Mesenchymal stem cell (in vitro differentiated cells and primary cell): ENCODE measurements at regions not wholly inside any gene's neighbourhood (a gene's known extent, or its start where the extent isn't known, plus 50 kb on each side); places are given as distances from the start of the nearest gene placed in this dataset.

Experiments used
- DNase-seq: peaks from one replicate; pipeline ENCODE4 v3.0.0-alpha.2; 2013
- H2AFZ ChIP-seq: one replicate; pipeline ENCODE4 v1.6.1; 2013; ENCODE audit warnings: low read depth, mild to moderate bottlenecking, control low read depth, inconsistent platforms, low read length, moderate library complexity
- H2AK5ac ChIP-seq: 2 replicates; pipeline ENCODE4 v1.6.1; 2013; ENCODE audit warnings: low read length, moderate library complexity, mild to moderate bottlenecking, inconsistent platforms; ENCODE audit not compliant: severe bottlenecking
- H2BK120ac ChIP-seq: one replicate; pipeline ENCODE4 v1.6.1; 2013; ENCODE audit warnings: low read depth, mild to moderate bottlenecking, inconsistent platforms, low read length, moderate library complexity
- H2BK12ac ChIP-seq, 2 experiments: one replicate each; pipeline ENCODE4 v1.6.1; 2013; ENCODE audit warnings: inconsistent platforms in 2 of 2, low read length in 2 of 2, mild to moderate bottlenecking in 2 of 2, moderate library complexity in 2 of 2, control low read depth in 1 of 2
- H2BK15ac ChIP-seq: one replicate; pipeline ENCODE4 v1.6.1; 2013; ENCODE audit warnings: mild to moderate bottlenecking, low read depth, inconsistent platforms; ENCODE audit not compliant: poor library complexity, severe bottlenecking
- H2BK5ac ChIP-seq: 2 replicates; pipeline ENCODE4 v1.6.1; 2013; ENCODE audit warnings: low read depth, mild to moderate bottlenecking, low read length, control low read depth, inconsistent platforms; ENCODE audit not compliant: poor library complexity, severe bottlenecking
- H3K14ac ChIP-seq, 2 experiments: one replicate each; pipeline ENCODE4 v1.6.1; 2013; ENCODE audit warnings: inconsistent platforms in 2 of 2, low read length in 2 of 2, control low read depth in 1 of 2, mild to moderate bottlenecking in 1 of 2, moderate library complexity in 1 of 2
- H3K18ac ChIP-seq, 2 experiments: one replicate each; pipeline ENCODE4 v1.6.1; 2013; ENCODE audit warnings: inconsistent platforms in 2 of 2, low read length in 2 of 2, control low read depth in 1 of 2, low read depth in 1 of 2, mild to moderate bottlenecking in 1 of 2
- H3K23ac ChIP-seq, 2 experiments: one replicate each; pipeline ENCODE4 v1.6.1; 2013; ENCODE audit warnings: inconsistent platforms in 2 of 2, low read length in 2 of 2, mild to moderate bottlenecking in 2 of 2, moderate library complexity in 2 of 2, control low read depth in 1 of 2
- H3K27ac ChIP-seq: 2 replicates; pipeline ENCODE4 v1.5.1; 2013; ENCODE audit warnings: mild to moderate bottlenecking, moderate library complexity, low read length, control low read depth, inconsistent platforms; ENCODE audit not compliant: poor library complexity, severe bottlenecking
- H3K27me3 ChIP-seq, 2 experiments: 2 replicates each; pipeline versions ENCODE4 v1.6.1 to v1.7.0; 2013; ENCODE audit warnings: low read length in 2 of 2, mild to moderate bottlenecking in 2 of 2, moderate library complexity in 2 of 2, control low read depth in 1 of 2, inconsistent platforms in 1 of 2; ENCODE audit not compliant: control insufficient read depth in 1 of 2, insufficient read depth in 1 of 2
- H3K36me3 ChIP-seq, 2 experiments: 2 replicates each; pipeline versions ENCODE4 v1.6.1 to v1.7.0; 2013; ENCODE audit warnings: low read length in 2 of 2, control low read depth in 1 of 2, inconsistent platforms in 1 of 2, low read depth in 1 of 2, mild to moderate bottlenecking in 1 of 2; ENCODE audit not compliant: insufficient read depth in 2 of 2, control insufficient read depth in 1 of 2
- H3K4ac ChIP-seq, 2 experiments: one replicate each; pipeline ENCODE4 v1.6.1; 2013; ENCODE audit warnings: inconsistent platforms in 2 of 2, low read length in 2 of 2, mild to moderate bottlenecking in 2 of 2, moderate library complexity in 2 of 2, control low read depth in 1 of 2, low read depth in 1 of 2
- H3K4me1 ChIP-seq: 2 replicates; pipeline ENCODE4 v1.6.1; 2013; ENCODE audit warnings: low read depth, low read length, control low read depth; ENCODE audit not compliant: control insufficient read depth, insufficient read depth
- H3K4me2 ChIP-seq: 2 replicates; pipeline ENCODE4 v1.6.1; 2013; ENCODE audit warnings: low read length, mild to moderate bottlenecking, inconsistent platforms; ENCODE audit not compliant: poor library complexity, severe bottlenecking
- H3K4me3 ChIP-seq, 2 experiments: 2 replicates each; pipeline versions ENCODE4 v1.5.1 to v1.7.0; 2013; ENCODE audit warnings: low read length in 2 of 2, mild to moderate bottlenecking in 2 of 2, control low read depth in 1 of 2, low read depth in 1 of 2; ENCODE audit not compliant: insufficient read depth in 1 of 2
- H3K79me1 ChIP-seq: replicated peaks from 2 replicates; pipeline ENCODE4 v1.6.1; 2013; ENCODE audit warnings: mild to moderate bottlenecking, control low read depth, low read length, inconsistent platforms; ENCODE audit not compliant: poor library complexity, severe bottlenecking
- H3K9ac ChIP-seq: 2 replicates; pipeline ENCODE4 v1.7.0; 2013; ENCODE audit warnings: mild to moderate bottlenecking, low read length, moderate library complexity
- H3K9me3 ChIP-seq: 2 replicates; pipeline ENCODE4 v1.7.0; 2013; ENCODE audit warnings: mild to moderate bottlenecking, low read length; ENCODE audit not compliant: control insufficient read depth
- H4K8ac ChIP-seq: one replicate; pipeline ENCODE4 v1.6.1; 2013; ENCODE audit warnings: inconsistent platforms, mild to moderate bottlenecking, low read length, moderate library complexity
- H4K91ac ChIP-seq: one replicate; pipeline ENCODE4 v1.6.1; 2013; ENCODE audit warnings: mild to moderate bottlenecking, low read length, inconsistent platforms
- WGBS: methylation state at CpG from one replicate; pipeline ENCODE4 v1.1.7; 2013; ENCODE audit warnings: mixed read lengths; 5-methylcytosine and 5-hydroxymethylcytosine counted together

DNA sequence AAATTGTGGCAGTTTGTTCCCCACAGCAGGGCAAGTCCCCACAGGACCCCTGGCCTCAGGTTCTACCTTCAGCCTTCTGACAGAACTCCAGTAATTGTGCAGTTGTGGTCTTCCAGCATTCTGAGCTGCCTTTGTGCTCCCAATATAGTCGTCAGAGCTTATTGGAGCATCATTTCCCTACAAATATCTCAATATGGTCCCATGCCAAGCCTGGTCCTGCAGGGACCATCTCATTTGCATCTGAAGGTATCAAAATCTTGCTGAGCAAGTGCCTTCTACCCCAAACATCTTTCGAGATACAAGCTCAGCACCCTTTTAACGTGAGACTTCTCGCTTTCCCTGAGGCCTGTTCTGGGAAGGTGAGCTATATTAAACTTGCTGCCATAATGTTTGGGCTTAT lies 333.9 kb upstream of the CDH11 start:
- H3K9ac ChIP-seq: no peak overlapping the region
- WGBS: 95% methylated on average over 4 of the region's 4 CpGs
- no peak overlapping the region for H3K27ac ChIP-seq

DNA sequence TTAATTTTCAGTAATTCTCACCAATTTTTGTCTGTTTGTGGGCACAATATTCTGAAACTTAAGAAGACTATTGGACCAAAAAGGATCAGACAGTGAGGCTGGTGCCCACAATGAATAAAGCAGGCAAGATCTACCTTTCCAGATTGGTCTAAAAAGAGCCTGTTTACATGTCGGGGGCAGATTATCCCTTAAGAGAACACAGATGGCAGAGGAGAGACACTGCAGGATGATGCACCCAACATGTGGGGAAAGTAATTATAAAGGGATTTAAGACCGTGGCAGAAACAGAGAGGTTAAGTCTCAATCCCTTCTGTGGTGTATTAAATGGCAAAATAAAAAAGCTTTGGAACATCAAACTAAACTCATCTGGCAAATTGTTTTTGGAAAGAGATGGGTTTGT lies 331.8 kb upstream of the CDH11 start:
- Histone ChIP-seq H3K4me2 (no peak overlapping the region), H2BK120ac (no peak overlapping the region), H3K9ac (no peak overlapping the region), H2BK15ac (no peak overlapping the region), H3K4ac (no peak overlapping the region), H3K14ac (no peak overlapping the region), H2BK12ac (no peak overlapping the region), H3K9me3 (peaks cover 10% of the 10 kb centered on the region), H3K27me3 (no peaks in the 10 kb centered on the region), H3K79me1 (no peaks in the 10 kb centered on the region), H2AFZ (no peak overlapping the region), H4K91ac (no peak overlapping the region), H3K27ac (no peak overlapping the region), H3K23ac (no peak overlapping the region), H2BK5ac (no peak overlapping the region), H3K4me3 (no peak overlapping the region), H3K36me3 (no peaks in the 10 kb centered on the region), H3K4me1 (no peaks in the 10 kb centered on the region), H4K8ac (no peak overlapping the region), H3K18ac (no peak overlapping the region), H2AK5ac (no peak overlapping the region)
- WGBS: 73% methylated on average over 2 of the region's 2 CpGs
- no peak for DNase-seq

More for the DNA sequence above, 333.9 kb upstream of the CDH11 start:
- Histone ChIP-seq H4K8ac (no peak overlapping the region), H4K91ac (no peak overlapping the region), H2AFZ (no peak overlapping the region), H3K4me2 (no peak overlapping the region), H3K4me3 (no peak overlapping the region), H2BK5ac (no peak overlapping the region), H3K14ac (no peak overlapping the region), H2BK120ac (no peak overlapping the region), H2BK15ac (no peak overlapping the region), H3K27me3 (no peaks in the 10 kb centered on the region), H2AK5ac (no peak overlapping the region), H3K79me1 (no peaks in the 10 kb centered on the region), H3K36me3 (no peaks in the 10 kb centered on the region), H3K18ac (no peak overlapping the region), H3K4me1 (no peaks in the 10 kb centered on the region), H3K9me3 (no peaks in the 10 kb centered on the region), H2BK12ac (no peak overlapping the region), H3K4ac (no peak overlapping the region), H3K23ac (no peak overlapping the region)
- no peak for DNase-seq

DNA sequence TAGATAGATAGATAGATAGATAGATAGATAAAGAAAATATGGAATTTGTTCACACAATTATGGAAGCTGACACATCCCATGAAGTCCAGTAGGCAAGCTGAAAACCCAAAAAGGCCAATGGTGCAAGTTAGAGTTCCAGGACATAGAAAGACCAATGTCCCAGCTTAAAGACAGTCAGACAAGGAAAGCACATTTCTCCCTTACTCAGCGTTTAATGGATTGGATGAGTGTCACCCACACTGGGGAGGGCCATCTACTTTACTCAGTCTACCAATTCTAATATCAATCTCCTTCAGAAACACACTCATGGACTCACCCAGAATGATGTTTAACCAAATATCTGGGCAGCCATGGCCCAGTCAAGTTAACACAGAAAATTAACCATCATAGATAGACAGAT lies 327.7 kb upstream of the CDH11 start:
- Histone ChIP-seq H3K18ac (no peak overlapping the region), H2AK5ac (no peak overlapping the region), H3K79me1 (no peaks in the 10 kb centered on the region), H2BK120ac (no peak overlapping the region), H3K9ac (no peak overlapping the region), H3K14ac (no peak overlapping the region), H3K27me3 (no peaks in the 10 kb centered on the region), H2BK12ac (no peak overlapping the region), H3K9me3 (peaks cover 10% of the 10 kb centered on the region), H3K4me1 (no peaks in the 10 kb centered on the region), H3K4me3 (no peak overlapping the region), H2AFZ (no peak overlapping the region), H3K36me3 (no peaks in the 10 kb centered on the region), H4K91ac (no peak overlapping the region), H4K8ac (no peak overlapping the region), H2BK5ac (no peak overlapping the region), H2BK15ac (no peak overlapping the region), H3K4me2 (no peak overlapping the region), H3K27ac (no peak overlapping the region), H3K4ac (no peak overlapping the region), H3K23ac (no peak overlapping the region)
- 85% methylated on average over 1 of the region's 1 CpG for WGBS
- DNase-seq: no peak

DNA sequence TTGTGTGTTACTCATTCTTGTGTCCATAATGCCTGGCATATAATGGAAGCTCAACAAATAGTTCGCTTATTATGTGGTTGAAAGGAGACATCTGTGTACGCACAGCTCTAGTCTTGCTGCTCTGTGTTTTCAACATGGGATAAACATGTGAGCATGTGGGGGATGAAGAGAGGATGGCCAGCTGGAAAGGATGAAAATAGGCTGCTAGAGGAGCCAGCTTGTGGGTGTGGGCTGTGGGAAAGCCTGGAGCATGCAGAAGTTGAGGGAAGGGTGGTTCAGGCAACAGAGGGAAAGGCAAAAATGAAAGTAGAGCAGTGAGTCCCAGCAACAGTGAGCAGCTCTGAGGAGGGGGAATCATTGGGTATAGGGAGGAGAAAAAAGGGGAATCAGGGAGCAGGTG lies 324.6 kb upstream of the CDH11 start:
- H3K27ac ChIP-seq: no peak overlapping the region
- no peak overlapping the region for H3K18ac ChIP-seq
- no peak overlapping the region for H2BK12ac ChIP-seq
- no peak overlapping the region for H2BK5ac ChIP-seq
- no peak overlapping the region for H3K23ac ChIP-seq
- H3K79me1 ChIP-seq: no peaks in the 10 kb centered on the region
- H2AK5ac ChIP-seq: no peak overlapping the region
- 90% methylated on average over 2 of the region's 2 CpGs for WGBS
- H4K91ac ChIP-seq: no peak overlapping the region
- no peak for DNase-seq
- H3K9me3 ChIP-seq: peaks cover 10% of the 10 kb centered on the region
- H2AFZ ChIP-seq: no peak overlapping the region
- no peaks in the 10 kb centered on the region for H3K36me3 ChIP-seq
- no peak overlapping the region for H3K9ac ChIP-seq
- no peak overlapping the region for H2BK120ac ChIP-seq
- no peak overlapping the region for H3K4ac ChIP-seq
- H3K4me3 ChIP-seq: no peak overlapping the region
- H4K8ac ChIP-seq: no peak overlapping the region
- no peak overlapping the region for H3K4me2 ChIP-seq
- H3K4me1 ChIP-seq: no peaks in the 10 kb centered on the region
- H3K27me3 ChIP-seq: no peaks in the 10 kb centered on the region
- no peak overlapping the region for H3K14ac ChIP-seq
- H2BK15ac ChIP-seq: no peak overlapping the region
